Type B pancreatic cell (in vitro differentiated cells): ENCODE measurements at regions not wholly inside any gene's neighbourhood (a gene's known extent, or its start where the extent isn't known, plus 50 kb on each side); places are given as distances from the start of the nearest gene placed in this dataset.

Experiments used
- DNase-seq: peaks from one replicate; pipeline ENCODE4 v3.0.0; 2021; ENCODE audit warnings: mixed read lengths; ENCODE audit not compliant: unreplicated experiment; ENCODE audit errors: extremely low spot score
- H3K27ac Mint-ChIP-seq: 2 replicates; pipeline ENCODE4 v1.8.0; 2021; ENCODE audit warnings: mild to moderate bottlenecking, mixed read lengths
- H3K27me3 Mint-ChIP-seq: 2 replicates; pipeline ENCODE4 v1.8.0; 2021; ENCODE audit warnings: mixed read lengths
- H3K36me3 Mint-ChIP-seq: 2 replicates; pipeline ENCODE4 v1.8.0; 2021; ENCODE audit warnings: mixed read lengths
- H3K4me1 Mint-ChIP-seq: one replicate; pipeline ENCODE4 v1.8.0; 2021; ENCODE audit warnings: mixed read lengths; ENCODE audit not compliant: unreplicated experiment
- H3K4me3 Mint-ChIP-seq: 2 replicates; pipeline ENCODE4 v1.8.0; 2021; ENCODE audit warnings: mild to moderate bottlenecking, mixed read lengths
- H3K9me3 Mint-ChIP-seq: 2 replicates; pipeline ENCODE4 v1.8.0; 2021; ENCODE audit warnings: mixed read lengths
- CTCF ChIP-seq: fragments of 200-600 bp; sonication (generic); conservative IDR thresholded peaks from 2 replicates; pipeline ENCODE4 v1.5.0; 2021; ENCODE audit warnings: antibody characterized with exemption, mild to moderate bottlenecking

- Mint-ChIP-seq H3K36me3 (no peaks in the 10 kb centered on the region), H3K27me3 (no peaks in the 10 kb centered on the region), H3K9me3 (peaks cover 5% of the 10 kb centered on the region), H3K4me3 (no peak overlapping the region), H3K27ac (no peak overlapping the region), H3K4me1 (peaks cover 3% of the 10 kb centered on the region)
- DNase-seq, result no peak
- TF ChIP-seq CTCF, result no peak
Observed at GRCh38 chr7:13518738-13519137, 470.7 kb downstream of the ETV1 start.

GRCh38 chr7:13524076-13524475 is 465.4 kb downstream of the ETV1 start:
- Mint-ChIP-seq H3K27me3 (no peaks in the 10 kb centered on the region), H3K36me3 (no peaks in the 10 kb centered on the region), H3K4me3 (no peak overlapping the region), H3K27ac (no peak overlapping the region), H3K4me1 (peaks cover 6% of the 10 kb centered on the region), H3K9me3 (no peaks in the 10 kb centered on the region)
- DNase-seq, result no peak
- no peak for TF ChIP-seq CTCF

DNA sequence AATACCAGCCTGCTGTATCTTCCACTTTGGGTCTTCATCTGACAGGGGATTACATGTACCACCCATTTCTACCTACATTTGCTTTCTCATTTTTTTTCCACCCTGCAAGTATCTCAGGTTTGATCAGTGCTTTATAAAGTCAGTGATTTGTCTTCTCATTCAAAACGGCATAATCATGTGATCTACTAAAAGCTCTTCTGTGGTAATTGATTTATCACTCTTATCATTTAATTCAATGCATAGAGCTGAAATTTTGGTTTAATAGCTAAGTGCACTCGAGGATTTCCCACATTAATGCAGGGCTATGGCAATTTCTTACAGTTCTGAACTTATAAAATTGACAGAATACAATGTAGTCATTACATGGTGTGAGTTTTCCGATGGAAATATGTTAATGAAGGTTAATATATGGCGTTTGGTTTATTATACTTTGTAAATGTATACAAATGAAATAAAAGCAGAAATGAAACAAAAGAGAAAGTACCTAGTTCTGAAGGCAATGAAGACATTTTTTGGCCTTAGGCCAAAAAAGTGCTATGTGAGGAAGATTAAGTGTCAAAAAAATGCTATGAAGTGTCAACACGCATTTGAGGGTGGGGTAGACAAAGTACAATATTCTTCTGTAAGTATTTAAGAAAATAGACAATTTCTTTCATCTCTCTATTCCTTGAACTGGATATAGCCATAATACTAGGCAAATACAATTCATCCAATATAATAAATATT is 457.3 kb downstream of the ETV1 start:
- no peak overlapping the region for H3K27ac Mint-ChIP-seq
- TF ChIP-seq CTCF, result no peak
- DNase-seq, result no peak
- no peaks in the 10 kb centered on the region for H3K9me3 Mint-ChIP-seq
- no peaks in the 10 kb centered on the region for H3K36me3 Mint-ChIP-seq
- H3K4me1 Mint-ChIP-seq, result no peaks in the 10 kb centered on the region
- no peaks in the 10 kb centered on the region for H3K27me3 Mint-ChIP-seq
- no peak overlapping the region for H3K4me3 Mint-ChIP-seq

- H3K4me3 Mint-ChIP-seq, result no peak overlapping the region
- TF ChIP-seq CTCF, result no peak
- H3K9me3 Mint-ChIP-seq, result no peaks in the 10 kb centered on the region
- no peaks in the 10 kb centered on the region for H3K36me3 Mint-ChIP-seq
- H3K27ac Mint-ChIP-seq, result no peak overlapping the region
- H3K27me3 Mint-ChIP-seq, result no peaks in the 10 kb centered on the region
- no peaks in the 10 kb centered on the region for H3K4me1 Mint-ChIP-seq
- DNase-seq, result no peak
Observed at GRCh38 chr7:13538669-13539068, 450.8 kb downstream of the ETV1 start.

GRCh38 chr7:13540429-13540828 is 449.0 kb downstream of the ETV1 start:
- H3K4me1 Mint-ChIP-seq, result no peaks in the 10 kb centered on the region
- DNase-seq, result no peak
- H3K27ac Mint-ChIP-seq, result no peak overlapping the region
- no peaks in the 10 kb centered on the region for H3K9me3 Mint-ChIP-seq
- H3K4me3 Mint-ChIP-seq, result no peak overlapping the region
- H3K27me3 Mint-ChIP-seq, result no peaks in the 10 kb centered on the region
- TF ChIP-seq CTCF, result no peak
- H3K36me3 Mint-ChIP-seq, result no peaks in the 10 kb centered on the region
